GM12878 (cell line): ENCODE measurements at regions not wholly inside any gene's neighbourhood (a gene's known extent, or its start where the extent isn't known, plus 50 kb on each side); places are given as distances from the start of the nearest gene placed in this dataset.

ENCODE experiments used
- ATAC-seq: fragments of 200-7000 bp; cut with Tn5 transposase; 3 replicates; pipeline ENCODE4 v1.9.1; 2020; ENCODE audit warnings: mild to moderate bottlenecking, moderate library complexity
- BruUV-seq: library from RNA; stranded (reverse); fragments of 400-500 nt; replicated peaks from 2 replicates; lab custom pipeline; 2021; lab: Mats Ljungman, UMichigan
- CTCF ChIA-PET: fragments of 300-600 bp; sonication (Branson Sonifier 250); formaldehyde crosslinking; extraction: SDS; loops from one replicate; lab custom pipeline; 2021; ENCODE audit warnings: inconsistent platforms; lab: Yijun Ruan, JAX
- POLR2A ChIA-PET: fragments of 350-600 bp; formaldehyde crosslinking; extraction: SDS; loops from one replicate; lab custom pipeline; 2021; ENCODE audit warnings: inconsistent platforms; lab: Charles Lee
- RAD21 ChIA-PET: fragments of 300-600 bp; sonication (Branson Sonifier 250); formaldehyde crosslinking; loops from one replicate; lab custom pipeline; 2023; ENCODE audit warnings: antibody characterized with exemption; ENCODE audit not compliant: unreplicated experiment; lab: Charles Lee
- SMC1A ChIA-PET: fragments of 300-600 bp; sonication (Branson Sonifier 250); formaldehyde crosslinking; loops from one replicate; lab custom pipeline; 2023; ENCODE audit not compliant: unreplicated experiment, uncharacterized antibody; lab: Charles Lee
- DNase-seq: peaks from one replicate; pipeline ENCODE4 v3.0.0-alpha.2; 2011; ENCODE audit warnings: low read depth, low spot score
- FAIRE-seq: peaks from 3 replicates; lab custom pipeline; 2011; peaks lifted over from hg19 to GRCh38; lab: Jason Lieb, UNC
- H2AFZ ChIP-seq: 2 replicates; pipeline ENCODE4 v1.6.0; 2011; ENCODE audit warnings: low read depth, low read length, control low read depth; ENCODE audit not compliant: control insufficient read depth
- H3K27ac ChIP-seq: 2 replicates; pipeline ENCODE4 v1.5.1; 2011; ENCODE audit warnings: control low read depth; ENCODE audit not compliant: control insufficient read depth, insufficient read depth
- H3K27me3 ChIP-seq, 2 experiments: replicated peaks in 1 of 2; 2 replicates each; pipeline versions ENCODE4 v1.6.0 to v1.6.1; 2011; ENCODE audit warnings: low read length in 1 of 2; ENCODE audit not compliant: control insufficient read depth in 2 of 2, insufficient read depth in 2 of 2
- H3K36me3 ChIP-seq, 2 experiments: 2 replicates each; pipeline ENCODE4 v1.5.1; 2011; ENCODE audit warnings: low read length in 1 of 2; ENCODE audit not compliant: control insufficient read depth in 2 of 2, insufficient read depth in 2 of 2
- H3K4me1 ChIP-seq: 2 replicates; pipeline ENCODE4 v1.6.1; 2011; ENCODE audit warnings: mild to moderate bottlenecking, low read length, moderate library complexity, mixed read lengths; ENCODE audit not compliant: control insufficient read depth, insufficient read depth
- H3K4me2 ChIP-seq: 2 replicates; pipeline ENCODE4 v1.6.0; 2011; ENCODE audit warnings: control low read depth; ENCODE audit not compliant: control insufficient read depth, insufficient read depth
- H3K4me3 ChIP-seq: fragments of 200-600 bp; sonication (generic); 2 replicates; pipeline ENCODE4 v1.5.1; 2016
- H3K79me2 ChIP-seq: 2 replicates; pipeline ENCODE4 v1.6.0; 2011; ENCODE audit warnings: low read length; ENCODE audit not compliant: control insufficient read depth, insufficient read depth
- H3K9ac ChIP-seq: 2 replicates; pipeline ENCODE4 v1.8.0; 2011; ENCODE audit warnings: low read length, control low read depth, mixed read lengths; ENCODE audit not compliant: control insufficient read depth, insufficient read depth
- H3K9me3 ChIP-seq: replicated peaks from 3 replicates; pipeline ENCODE4 v1.5.1; 2011; ENCODE audit warnings: mild to moderate bottlenecking, low read length; ENCODE audit not compliant: control insufficient read depth, insufficient read depth
- H4K20me1 ChIP-seq: 2 replicates; pipeline ENCODE4 v1.6.0; 2011; ENCODE audit not compliant: control insufficient read depth, insufficient read depth
- BACH1 ChIP-seq: fragments of 450-650 bp; IDR thresholded peaks from 2 replicates; pipeline ENCODE4 v1.6.1; 2017; ENCODE audit warnings: mild to moderate bottlenecking, borderline replicate concordance
- GABPA ChIP-seq: IDR thresholded peaks from 2 replicates; pipeline ENCODE4 v1.6.1; 2014; ENCODE audit warnings: antibody characterized with exemption, low read depth, mild to moderate bottlenecking, inconsistent platforms
- RAD21 ChIP-seq: IDR thresholded peaks from 2 replicates; pipeline ENCODE4 v1.6.1; 2011; ENCODE audit warnings: mild to moderate bottlenecking, low read depth, low read length, moderate library complexity; ENCODE audit not compliant: insufficient read depth
- SUPT20H ChIP-seq: IDR thresholded peaks from 2 replicates; pipeline ENCODE4 v1.6.1; 2011; ENCODE audit warnings: low read depth, mild to moderate bottlenecking, low read length, moderate library complexity, borderline replicate concordance; ENCODE audit not compliant: control insufficient read depth
- USF2 ChIP-seq: IDR thresholded peaks from 2 replicates; pipeline ENCODE4 v1.6.1; 2011; ENCODE audit warnings: low read depth, low read length, improper control_type of control experiment, borderline replicate concordance
- YY1 ChIP-seq: IDR thresholded peaks from 2 replicates; pipeline ENCODE4 v1.6.1; 2011; ENCODE audit warnings: low read depth, mild to moderate bottlenecking, low read length
- WGBS: methylation state at CpG from one replicate; pipeline ENCODE4 v1.1.6; 2016; ENCODE audit warnings: low lambda C conversion rate; ENCODE audit not compliant: insufficient replicate concordance, insufficient coverage; ENCODE audit errors: missing lambda C conversion rate; 5-methylcytosine and 5-hydroxymethylcytosine counted together
- in situ Hi-C: fragments of 300-500 bp; cut with MboI; formaldehyde crosslinking; loops from 9 replicates; pipeline ENCODE4 v1.14.3; 2018; ENCODE audit warnings: mixed read lengths
- intact Hi-C: fragments of 100-400 bp; cut with micrococcal nuclease; formaldehyde crosslinking; loops from one replicate; pipeline ENCODE4 v1.14.2; 2022; ENCODE audit not compliant: unreplicated experiment
- TF ChIP-seq, protein P1 (sequence below): fragments of 150-350 bp; IDR thresholded peaks from 2 replicates; pipeline ENCODE4 v1.6.1; 2016; ENCODE audit warnings: low read depth, low read length
- TF ChIP-seq, protein P2 (sequence below): fragments of 450-650 bp; IDR thresholded peaks from 2 replicates; pipeline ENCODE4 v1.6.1; 2016; ENCODE audit warnings: mild to moderate bottlenecking, moderate library complexity, borderline replicate concordance

- Histone ChIP-seq H3K27me3 (no peaks in the 10 kb centered on the region), H3K27ac (no peak overlapping the region), H3K36me3 (no peaks in the 10 kb centered on the region), H3K79me2 (no peaks in the 10 kb centered on the region), H3K9ac (no peak overlapping the region), H3K4me2 (no peak overlapping the region), H3K4me1 (no peaks in the 10 kb centered on the region), H3K4me3 (no peak overlapping the region), H4K20me1 (no peaks in the 10 kb centered on the region), H3K9me3 (no peaks in the 10 kb centered on the region), H2AFZ (no peak overlapping the region)
- CTCF ChIA-PET = interaction anchor here (1.3 kb wide), 1 partner anchor 10 kb away, joined by 4 read pairs; no protein-coding TSS in a partner anchor
- intact Hi-C loops = no loop called here
- RAD21 ChIA-PET = no interaction called here
- DNase-seq (no peak), FAIRE-seq (no peak), ATAC-seq (no peak)
- 46% methylated on average over 2 of the region's 2 CpGs for WGBS
- no peak for TF ChIP-seq GABPA
- SMC1A ChIA-PET = no interaction called here
- POLR2A ChIA-PET = no interaction called here
- no TSS peak for BruUV-seq
- in situ Hi-C loops = no loop called here
These were observed 692.1 kb downstream of the HTR1B start for GRCh38 chr6:76771059-76771634.

DNA sequence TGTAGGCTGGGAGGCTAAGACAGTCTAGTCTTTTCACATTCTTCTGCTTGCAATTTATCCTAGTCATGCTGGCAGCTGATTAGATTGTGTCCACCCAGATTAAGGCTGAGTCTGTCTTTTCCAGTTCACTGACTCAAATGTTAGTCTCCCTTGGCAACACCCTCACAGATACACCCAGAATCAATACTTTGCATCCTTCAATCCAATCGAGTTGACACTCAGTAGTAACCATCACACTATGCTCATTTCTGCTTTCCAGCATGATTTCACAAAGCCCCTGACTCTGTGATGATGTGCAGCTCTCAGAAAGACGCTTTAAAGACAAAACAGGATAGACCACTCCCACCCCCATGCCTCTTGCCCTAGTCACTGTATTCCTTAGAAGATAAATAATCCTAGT lies 693.0 kb downstream of the HTR1B start:
- 6% methylated on average over 2 of the region's 2 CpGs for WGBS
- Histone ChIP-seq H3K4me2 (no peak overlapping the region), H3K9me3 (no peaks in the 10 kb centered on the region), H2AFZ (no peak overlapping the region), H3K79me2 (no peaks in the 10 kb centered on the region), H3K27ac (no peak overlapping the region), H3K4me3 (no peak overlapping the region), H3K9ac (no peak overlapping the region), H3K27me3 (no peaks in the 10 kb centered on the region), H3K4me1 (no peaks in the 10 kb centered on the region), H4K20me1 (no peaks in the 10 kb centered on the region), H3K36me3 (no peaks in the 10 kb centered on the region)
- ATAC-seq (no peak), FAIRE-seq (no peak), DNase-seq (no peak)
- CTCF ChIA-PET = interaction anchor here (1.3 kb wide), 1 partner anchor 11 kb away, joined by 4 read pairs; no protein-coding TSS in a partner anchor
- POLR2A ChIA-PET = no interaction called here
- intact Hi-C loops = no loop called here
- in situ Hi-C loops = no loop called here
- no TSS peak for BruUV-seq
- RAD21 ChIA-PET = no interaction called here
- SMC1A ChIA-PET = no interaction called here
- TF ChIP-seq YY1 = no peak
- TF ChIP-seq, protein P1, sequence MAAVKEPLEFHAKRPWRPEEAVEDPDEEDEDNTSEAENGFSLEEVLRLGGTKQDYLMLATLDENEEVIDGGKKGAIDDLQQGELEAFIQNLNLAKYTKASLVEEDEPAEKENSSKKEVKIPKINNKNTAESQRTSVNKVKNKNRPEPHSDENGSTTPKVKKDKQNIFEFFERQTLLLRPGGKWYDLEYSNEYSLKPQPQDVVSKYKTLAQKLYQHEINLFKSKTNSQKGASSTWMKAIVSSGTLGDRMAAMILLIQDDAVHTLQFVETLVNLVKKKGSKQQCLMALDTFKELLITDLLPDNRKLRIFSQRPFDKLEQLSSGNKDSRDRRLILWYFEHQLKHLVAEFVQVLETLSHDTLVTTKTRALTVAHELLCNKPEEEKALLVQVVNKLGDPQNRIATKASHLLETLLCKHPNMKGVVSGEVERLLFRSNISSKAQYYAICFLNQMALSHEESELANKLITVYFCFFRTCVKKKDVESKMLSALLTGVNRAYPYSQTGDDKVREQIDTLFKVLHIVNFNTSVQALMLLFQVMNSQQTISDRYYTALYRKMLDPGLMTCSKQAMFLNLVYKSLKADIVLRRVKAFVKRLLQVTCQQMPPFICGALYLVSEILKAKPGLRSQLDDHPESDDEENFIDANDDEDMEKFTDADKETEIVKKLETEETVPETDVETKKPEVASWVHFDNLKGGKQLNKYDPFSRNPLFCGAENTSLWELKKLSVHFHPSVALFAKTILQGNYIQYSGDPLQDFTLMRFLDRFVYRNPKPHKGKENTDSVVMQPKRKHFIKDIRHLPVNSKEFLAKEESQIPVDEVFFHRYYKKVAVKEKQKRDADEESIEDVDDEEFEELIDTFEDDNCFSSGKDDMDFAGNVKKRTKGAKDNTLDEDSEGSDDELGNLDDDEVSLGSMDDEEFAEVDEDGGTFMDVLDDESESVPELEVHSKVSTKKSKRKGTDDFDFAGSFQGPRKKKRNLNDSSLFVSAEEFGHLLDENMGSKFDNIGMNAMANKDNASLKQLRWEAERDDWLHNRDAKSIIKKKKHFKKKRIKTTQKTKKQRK = no peak
- TF ChIP-seq USF2 = no peak
- TF ChIP-seq SUPT20H = no peak
- no peak for TF ChIP-seq RAD21
- TF ChIP-seq, protein P2, sequence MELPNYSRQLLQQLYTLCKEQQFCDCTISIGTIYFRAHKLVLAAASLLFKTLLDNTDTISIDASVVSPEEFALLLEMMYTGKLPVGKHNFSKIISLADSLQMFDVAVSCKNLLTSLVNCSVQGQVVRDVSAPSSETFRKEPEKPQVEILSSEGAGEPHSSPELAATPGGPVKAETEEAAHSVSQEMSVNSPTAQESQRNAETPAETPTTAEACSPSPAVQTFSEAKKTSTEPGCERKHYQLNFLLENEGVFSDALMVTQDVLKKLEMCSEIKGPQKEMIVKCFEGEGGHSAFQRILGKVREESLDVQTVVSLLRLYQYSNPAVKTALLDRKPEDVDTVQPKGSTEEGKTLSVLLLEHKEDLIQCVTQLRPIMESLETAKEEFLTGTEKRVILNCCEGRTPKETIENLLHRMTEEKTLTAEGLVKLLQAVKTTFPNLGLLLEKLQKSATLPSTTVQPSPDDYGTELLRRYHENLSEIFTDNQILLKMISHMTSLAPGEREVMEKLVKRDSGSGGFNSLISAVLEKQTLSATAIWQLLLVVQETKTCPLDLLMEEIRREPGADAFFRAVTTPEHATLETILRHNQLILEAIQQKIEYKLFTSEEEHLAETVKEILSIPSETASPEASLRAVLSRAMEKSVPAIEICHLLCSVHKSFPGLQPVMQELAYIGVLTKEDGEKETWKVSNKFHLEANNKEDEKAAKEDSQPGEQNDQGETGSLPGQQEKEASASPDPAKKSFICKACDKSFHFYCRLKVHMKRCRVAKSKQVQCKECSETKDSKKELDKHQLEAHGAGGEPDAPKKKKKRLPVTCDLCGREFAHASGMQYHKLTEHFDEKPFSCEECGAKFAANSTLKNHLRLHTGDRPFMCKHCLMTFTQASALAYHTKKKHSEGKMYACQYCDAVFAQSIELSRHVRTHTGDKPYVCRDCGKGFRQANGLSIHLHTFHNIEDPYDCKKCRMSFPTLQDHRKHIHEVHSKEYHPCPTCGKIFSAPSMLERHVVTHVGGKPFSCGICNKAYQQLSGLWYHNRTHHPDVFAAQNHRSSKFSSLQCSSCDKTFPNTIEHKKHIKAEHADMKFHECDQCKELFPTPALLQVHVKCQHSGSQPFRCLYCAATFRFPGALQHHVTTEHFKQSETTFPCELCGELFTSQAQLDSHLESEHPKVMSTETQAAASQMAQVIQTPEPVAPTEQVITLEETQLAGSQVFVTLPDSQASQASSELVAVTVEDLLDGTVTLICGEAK = no peak
- TF ChIP-seq BACH1 = no peak
